Stimulated activated CD8-positive, alpha-beta memory T cell treated with anti-CD3 and anti-CD28 coated beads, Interleukin-15, amount 100 ng/mL, for 24 hours (primary cell): ENCODE measurements at regions not wholly inside any gene's neighbourhood (a gene's known extent, or its start where the extent isn't known, plus 50 kb on each side); places are given as distances from the start of the nearest gene placed in this dataset.

Experiments used
- DNase-seq: peaks from one replicate; pipeline ENCODE4 v3.0.0-alpha.2; 2020; ENCODE audit warnings: low read depth

DNA sequence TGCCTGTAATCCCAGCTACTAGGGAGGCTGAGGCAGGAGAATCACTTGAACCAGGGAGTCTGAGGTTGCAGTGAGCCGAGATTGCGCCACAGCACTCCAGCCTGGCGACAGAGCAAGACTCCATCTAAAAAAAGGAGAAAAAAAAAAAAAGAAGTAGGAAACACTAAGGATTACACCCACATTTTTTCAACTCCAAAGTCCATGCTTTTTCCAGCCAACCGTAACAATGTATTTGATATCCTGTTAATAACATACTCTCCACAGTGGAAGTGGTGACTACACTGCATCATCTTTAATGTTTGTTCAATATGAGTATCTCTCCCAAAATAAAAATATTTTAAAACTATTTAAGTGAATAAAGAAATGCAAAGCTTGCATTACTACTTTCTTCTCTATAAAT is 481.6 kb upstream of the ACVR2A start:
- DNase-seq: no peak

DNA sequence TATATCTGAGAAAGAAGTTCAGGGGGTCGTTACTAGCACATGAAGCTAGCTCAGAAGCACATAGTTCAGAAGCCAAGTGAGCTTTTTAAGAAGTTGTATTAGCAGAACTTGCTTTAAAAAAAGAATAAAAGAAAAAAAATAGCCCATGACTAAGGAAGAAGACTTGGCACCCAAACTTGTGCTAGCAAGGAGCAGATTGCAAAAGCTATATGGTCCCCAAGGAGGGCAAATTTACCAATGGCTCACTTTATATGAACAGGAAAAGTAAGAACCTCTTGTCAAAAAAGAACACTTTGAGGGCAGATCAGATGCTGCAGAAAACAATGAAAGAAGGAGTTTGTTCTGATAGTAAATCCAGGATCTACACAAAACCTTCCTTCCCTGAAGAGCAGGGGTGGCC is 486.5 kb upstream of the ACVR2A start:
- DNase-seq: no peak

DNA sequence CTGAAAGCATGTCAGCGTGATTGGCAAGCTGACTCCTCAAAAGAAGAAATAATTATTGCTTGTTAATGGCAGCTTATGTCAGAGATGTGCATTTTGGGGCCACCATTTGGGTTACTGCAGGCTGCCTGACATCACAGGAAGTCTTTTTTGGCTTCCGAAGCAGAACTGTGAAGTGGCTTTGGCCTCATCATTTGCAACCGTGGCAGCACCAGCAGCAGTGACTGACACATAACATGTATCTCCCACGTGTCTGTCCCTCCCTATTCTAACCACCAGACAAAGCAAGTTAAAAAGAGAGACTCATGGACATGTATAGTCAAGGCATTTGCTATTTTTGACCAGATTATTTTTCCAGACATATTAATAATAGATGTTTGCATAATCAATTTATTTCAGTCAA is 488.7 kb upstream of the ACVR2A start:
- DNase-seq: no peak

DNA sequence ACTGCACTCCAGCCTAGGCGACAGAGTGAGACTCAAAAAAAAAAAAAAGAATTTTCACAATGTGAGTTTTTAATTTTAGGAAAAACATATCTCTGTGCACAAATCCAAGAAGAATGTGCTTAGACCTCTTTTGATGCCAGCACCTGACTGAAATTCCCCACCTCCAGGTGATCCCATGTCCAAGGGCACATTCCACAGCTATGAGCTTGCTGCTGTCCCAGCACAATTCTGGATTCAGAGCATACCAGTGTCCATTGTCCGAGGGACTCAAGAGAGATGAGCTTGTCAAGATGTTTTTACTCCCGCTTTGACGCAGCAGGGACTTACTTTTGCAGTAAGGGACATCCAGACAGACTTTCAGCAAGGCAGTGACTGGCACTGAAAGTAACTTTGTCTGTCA is 489.1 kb upstream of the ACVR2A start:
- DNase-seq: no peak

DNA sequence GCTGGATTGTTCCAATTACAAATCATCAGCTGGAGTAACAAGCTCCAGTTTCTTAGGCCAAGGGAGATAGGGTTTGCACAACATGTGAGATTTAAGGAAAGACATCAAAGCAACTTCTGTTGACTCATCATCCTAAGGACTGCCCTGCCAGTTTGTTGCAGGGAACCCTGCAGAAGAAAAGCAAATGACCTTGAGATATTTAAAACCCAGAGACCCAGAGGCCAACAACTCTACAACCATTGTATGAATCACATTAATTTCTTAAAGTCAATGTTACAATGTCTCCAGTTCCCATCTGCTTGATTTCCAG is 491.8 kb upstream of the ACVR2A start:
- no peak for DNase-seq

DNA sequence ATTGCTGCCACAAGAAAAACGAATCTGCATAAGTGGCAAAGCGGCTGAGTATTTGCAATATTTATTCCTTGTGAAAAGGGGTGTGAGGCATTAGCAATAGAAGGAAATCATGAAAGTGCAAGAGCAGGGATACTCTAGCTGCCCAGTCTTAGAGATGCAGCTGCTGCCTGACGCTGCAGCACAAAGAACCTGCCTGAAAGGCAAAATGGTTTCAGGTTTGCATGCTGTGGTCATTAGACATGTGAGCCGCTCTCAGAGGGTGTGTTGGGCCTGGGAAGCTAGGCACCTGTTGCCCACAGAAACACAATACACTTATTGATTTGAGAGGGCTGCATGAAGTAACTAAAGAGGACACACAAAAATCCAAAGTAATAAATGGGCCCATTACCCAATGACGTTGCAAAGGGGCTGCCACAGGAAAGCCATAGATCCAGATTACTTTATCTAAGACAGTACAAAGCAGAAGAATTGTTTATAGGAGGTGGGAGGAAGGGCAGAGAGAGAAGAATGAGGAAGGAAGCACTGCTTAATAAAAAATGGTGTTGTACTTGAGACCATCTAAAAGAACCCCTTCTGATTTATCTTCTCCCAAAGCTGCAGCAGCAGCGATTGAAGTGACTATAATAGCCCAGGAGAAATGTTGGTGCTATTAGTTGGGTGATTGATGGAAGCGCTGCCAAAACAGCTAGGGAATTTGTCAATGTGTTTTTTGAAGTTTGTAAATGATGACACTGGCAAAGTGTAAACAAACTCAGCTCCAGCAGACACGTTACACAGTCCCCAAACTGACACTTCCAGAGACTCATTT is 492.4 kb upstream of the ACVR2A start:
- no peak for DNase-seq

DNA sequence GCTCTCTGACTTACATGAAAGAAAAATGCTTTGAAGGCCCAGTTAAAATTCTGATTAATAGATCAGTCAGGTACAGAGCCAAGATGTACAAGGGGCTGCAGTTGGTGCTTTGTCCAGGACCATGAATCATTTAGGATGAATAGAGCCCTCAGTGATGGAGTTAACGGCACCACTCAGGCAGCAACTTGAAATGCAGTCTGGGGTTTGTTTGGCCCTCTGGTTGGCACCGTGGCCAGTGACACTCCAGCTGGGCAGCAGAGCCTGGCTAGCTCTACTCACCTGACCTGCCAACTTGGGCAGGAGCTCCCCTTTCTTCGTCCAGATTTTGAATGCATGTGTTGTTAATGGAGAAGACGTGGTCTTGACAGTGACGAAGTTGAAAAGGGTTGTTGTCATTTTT is 493.0 kb upstream of the ACVR2A start:
- no peak for DNase-seq

DNA sequence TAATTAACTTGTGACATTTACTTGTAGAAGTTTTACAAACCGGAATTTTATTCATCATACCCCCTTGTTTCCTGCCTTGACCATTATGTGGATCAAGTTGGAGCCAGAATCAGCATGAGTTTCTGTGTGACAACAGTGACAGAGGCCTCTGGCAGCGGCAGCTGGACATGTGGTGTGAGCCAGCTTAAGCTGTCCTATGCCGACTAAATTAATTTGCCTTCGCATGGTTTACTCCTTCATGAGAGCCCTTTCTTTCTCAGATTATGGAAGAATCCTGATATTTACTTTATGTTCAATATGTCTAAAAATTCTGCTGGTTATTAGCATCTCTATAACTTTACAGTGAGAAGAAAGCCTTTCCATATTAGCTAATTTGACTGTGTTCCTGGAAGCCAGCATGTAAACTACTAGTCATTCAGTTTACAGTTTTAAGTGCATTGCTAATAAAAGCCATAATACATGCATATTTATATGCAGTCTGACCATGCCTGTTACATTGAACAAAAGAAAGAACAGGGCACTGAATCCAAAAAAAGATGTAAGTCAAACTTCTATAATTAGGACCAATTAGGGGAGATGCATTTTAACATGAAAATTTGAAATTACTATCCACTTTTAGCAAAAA is 495.8 kb upstream of the ACVR2A start:
- DNase-seq: no peak

DNA sequence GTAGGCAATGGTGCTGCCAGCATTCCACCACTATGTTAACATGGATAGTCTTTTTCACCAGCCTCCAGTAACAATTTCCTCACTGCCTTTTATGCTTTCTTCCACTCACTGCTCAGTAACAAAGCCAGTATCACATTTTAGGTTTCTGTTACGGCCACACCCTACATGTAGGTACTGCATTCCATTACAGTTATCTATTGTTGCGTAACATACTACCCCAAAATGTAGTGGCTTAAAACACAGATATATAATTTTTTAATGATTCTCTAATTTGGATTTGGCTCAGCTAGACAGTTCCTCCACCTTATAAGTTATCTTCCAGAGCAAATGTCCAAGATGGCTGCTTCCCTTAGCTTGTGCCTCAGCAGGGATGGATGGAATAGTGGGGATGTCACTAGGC is 498.7 kb upstream of the ACVR2A start:
- DNase-seq: no peak

DNA sequence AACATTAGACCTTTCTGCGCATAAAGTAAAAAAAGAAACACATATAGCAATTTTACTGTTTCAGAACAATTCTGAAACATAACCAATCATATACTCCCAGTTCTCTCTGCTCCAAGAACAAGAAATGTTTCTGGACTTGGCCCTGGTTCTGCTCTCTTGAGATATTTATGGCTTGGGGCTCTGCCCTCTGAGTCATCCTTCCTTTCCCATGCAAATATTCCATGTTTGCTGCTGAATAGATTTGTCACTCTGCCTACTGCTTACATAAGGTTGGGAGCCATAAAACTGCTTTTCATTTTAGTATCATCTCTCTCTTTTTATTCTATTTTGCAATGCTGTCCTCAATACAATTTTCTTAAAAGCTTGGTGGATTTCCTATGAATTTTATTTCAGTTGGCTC is 499.6 kb upstream of the ACVR2A start:
- no peak for DNase-seq

DNA sequence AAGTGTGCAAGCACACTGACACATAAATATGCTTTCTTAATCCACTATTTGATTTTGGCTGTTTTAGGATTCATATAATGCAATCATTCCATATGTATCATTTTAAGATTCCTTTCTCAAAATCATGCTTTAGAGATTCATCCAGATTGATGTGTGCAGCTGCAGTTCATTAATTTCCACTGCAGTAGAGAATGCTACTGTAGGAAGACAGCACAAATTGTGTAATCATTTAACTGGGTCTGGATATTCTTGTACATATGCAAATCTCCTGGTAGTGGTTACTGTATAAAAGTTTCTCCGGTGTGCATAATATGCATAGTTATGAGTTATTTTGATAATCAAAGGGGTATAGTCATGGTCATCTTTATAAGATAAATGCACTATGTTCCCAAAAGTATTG is 502.5 kb upstream of the ACVR2A start:
- no peak for DNase-seq

DNA sequence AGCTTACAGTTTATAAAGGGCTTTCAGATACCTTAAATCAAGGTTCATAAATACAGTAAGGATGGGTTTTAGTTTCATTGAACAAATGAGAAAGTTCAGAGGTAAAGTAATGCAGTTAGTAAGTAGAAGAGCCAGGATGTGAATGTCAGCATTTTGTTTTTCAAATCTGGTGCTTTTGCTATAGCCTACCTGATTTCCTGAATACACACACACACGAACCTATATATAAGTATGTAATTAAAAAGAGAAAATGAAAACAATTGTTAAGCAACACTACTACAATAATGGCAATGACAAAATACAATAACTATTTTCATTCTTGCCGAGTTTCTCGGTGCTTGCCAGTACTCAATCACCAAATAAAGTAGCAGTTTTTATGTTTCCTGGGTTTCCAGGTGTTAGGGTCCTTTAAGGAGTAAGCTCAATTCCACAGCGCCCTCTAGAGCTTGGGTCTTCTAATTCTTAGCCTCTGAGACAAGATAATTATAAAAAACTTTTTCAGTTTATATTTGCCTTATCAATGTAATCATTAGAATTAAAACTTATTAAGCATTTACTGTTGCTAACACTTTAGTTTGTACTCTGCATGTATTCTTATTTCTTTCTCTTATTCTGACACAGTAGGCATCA is 512.9 kb upstream of the ACVR2A start:
- peak; percentile 2 for DNase-seq

DNA sequence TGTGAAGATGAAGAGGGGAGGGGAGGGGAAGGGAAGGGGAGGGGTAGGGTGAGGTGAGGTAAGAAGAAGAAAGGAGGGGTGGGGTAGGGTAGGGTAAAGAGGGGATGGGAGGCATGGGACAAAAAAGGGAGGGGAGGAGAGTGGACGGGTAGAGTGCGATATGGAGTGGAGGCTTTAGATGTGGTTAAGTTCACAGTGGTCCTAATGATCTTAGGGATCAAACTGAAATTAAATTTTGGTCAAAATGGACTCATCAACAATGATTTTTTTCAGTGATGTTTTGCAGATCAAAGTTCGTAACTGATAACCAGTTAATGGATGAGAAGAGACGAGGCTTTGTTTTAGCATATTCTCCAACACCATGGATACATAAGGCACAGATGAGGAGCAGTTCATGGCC is 513.9 kb upstream of the ACVR2A start:
- DNase-seq: no peak

DNA sequence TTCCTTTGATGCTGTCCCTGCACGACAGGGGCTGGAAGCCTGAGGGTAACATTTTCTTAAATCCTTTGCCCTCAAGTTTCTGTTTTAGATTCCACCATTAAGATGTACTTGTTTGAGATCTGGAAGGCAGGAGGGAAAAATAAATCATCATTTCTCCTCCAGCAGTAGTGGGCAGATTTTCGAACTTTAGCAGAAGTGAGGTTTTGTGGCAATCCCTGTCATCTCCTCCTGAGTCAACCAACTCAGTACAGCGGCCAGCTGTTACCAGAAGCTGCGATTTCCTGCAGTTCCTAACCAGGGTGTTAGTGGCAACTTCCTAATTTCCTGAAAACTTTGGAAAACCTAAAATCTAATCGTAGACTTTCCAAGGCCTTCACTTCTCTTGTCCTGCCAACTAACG is 517.2 kb upstream of the ACVR2A start:
- no peak for DNase-seq

DNA sequence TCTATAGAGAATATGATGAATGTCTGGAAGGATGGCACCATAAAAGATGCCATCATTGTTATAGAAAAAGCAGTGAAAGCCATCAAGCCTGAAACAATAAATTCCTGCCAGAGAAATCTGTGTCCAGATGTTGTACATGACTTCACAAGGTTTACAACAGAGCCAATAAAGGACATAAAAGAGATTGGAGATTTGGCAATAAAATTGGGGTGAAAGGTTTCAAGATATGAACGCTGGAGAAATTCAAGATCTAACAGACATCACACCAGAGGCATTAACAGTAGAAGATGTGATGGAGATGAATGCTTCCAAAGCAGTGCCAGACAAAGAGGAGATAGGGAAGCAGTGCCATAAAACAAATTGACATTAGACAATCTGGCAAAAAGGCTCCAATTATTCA is 518.8 kb upstream of the ACVR2A start:
- DNase-seq: no peak

DNA sequence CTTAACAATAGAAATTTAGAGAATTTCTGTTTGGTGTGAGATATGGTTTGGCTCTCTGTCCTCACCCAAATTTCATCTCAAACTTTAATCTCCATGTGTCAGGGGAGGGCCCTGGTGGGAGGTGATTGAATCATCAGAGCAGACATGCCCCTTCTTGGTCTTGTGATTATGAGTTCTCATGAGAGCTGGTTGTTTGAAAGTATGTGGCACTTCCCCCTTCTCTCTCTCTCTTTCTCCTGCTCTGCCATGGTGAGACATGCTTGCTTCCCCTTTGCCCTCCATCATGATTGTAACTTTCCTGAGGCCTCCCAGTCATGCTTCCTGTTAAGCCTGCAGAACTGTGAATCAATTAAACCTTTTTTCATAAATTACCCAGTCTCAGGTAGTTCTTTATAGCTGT is 524.7 kb upstream of the ACVR2A start:
- no peak for DNase-seq

DNA sequence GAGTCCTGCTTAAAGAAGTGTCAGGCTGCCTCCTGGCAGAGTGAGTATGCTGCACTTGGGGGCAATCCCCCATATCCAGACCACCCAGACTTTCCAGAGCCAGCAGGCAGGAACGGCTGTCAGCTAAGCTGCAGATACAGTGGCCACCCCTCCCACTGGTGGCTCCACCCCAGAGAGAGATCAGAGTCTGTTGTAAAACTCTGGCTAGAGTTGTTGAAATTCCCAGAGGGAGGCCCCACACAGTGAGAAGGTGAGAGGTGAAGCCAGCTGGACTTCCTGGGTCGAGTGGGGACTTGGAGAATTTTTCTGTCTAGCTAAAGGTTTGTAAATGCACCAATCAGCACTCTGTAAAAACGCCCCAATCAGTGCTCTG is 533.8 kb upstream of the ACVR2A start:
- no peak for DNase-seq

DNA sequence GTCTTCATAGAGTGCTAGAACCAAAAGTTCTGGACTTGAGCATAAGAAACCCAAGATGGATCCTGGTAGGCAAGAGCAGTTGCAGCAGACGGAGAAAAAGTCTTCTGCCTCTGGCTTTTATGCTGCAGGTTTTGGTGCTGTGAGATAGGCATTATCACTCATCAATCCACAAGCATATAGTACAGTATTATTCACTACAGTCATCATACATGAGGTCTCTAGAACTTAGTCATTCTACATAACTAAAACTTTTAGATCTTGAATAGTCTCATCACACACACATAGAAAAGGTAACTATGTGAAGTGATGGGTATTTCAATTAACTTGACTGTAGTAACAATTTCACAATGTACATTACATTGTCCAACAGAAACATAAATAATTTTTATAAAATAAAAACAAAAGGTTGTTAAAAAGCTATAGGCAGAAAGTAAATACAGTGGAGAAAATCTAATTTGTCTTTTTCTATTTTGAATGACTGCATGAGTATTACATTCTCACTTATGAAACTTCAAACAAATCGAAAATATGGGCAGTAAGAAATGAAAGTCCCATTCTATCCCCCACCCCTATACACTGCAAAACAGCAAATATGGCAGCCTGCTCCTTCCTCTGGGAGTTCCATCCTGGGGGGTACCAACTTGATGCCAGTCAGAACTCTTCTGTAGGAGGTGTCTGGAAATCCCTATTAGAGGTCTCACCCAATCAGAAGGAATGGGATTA is 534.3 kb upstream of the ACVR2A start:
- no peak for DNase-seq

DNA sequence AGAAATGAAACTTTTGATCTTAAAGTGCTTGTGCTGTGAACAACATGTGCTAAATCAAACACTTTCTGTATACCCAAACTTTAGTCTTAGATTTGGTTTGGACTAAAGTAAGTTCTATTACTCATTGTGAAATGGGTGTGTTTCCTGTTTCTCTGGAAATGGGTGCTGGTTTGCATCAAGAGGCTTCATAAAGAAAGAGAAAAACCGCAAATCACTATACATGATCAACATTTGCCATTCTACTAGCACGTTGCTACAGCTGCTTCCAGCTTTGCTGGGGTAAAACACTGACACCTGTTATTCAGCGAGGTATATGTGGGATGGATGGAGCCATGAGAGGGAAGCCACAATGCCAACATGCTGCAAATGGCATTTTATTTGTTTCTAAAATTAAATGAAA is 547.0 kb upstream of the ACVR2A start:
- DNase-seq: peak; percentile 1

DNA sequence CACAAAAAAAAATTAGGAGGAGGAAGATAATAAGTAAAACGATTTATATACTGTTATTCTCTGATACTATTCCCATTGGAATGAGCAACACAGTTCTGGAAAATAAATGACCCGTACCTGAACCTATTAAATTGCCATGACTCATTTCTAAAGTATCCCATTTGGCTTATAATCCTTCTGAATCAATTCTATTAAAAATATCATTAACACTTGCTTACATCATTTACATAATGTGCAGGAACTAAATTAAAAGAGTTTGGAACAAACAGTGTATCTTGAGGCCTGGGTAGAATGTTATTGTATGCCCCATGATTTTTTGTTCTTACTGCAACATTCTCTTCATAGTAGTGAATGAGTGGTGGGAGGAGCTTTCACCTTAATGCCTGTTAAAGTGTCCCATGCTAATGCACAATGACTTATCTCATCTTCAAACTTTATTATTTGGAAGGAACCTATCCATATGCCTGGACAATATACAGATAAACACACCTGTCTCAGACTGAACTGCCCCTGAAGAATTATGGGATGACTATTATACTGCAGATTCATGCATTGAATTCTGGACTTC is 549.9 kb upstream of the ACVR2A start:
- no peak for DNase-seq

DNA sequence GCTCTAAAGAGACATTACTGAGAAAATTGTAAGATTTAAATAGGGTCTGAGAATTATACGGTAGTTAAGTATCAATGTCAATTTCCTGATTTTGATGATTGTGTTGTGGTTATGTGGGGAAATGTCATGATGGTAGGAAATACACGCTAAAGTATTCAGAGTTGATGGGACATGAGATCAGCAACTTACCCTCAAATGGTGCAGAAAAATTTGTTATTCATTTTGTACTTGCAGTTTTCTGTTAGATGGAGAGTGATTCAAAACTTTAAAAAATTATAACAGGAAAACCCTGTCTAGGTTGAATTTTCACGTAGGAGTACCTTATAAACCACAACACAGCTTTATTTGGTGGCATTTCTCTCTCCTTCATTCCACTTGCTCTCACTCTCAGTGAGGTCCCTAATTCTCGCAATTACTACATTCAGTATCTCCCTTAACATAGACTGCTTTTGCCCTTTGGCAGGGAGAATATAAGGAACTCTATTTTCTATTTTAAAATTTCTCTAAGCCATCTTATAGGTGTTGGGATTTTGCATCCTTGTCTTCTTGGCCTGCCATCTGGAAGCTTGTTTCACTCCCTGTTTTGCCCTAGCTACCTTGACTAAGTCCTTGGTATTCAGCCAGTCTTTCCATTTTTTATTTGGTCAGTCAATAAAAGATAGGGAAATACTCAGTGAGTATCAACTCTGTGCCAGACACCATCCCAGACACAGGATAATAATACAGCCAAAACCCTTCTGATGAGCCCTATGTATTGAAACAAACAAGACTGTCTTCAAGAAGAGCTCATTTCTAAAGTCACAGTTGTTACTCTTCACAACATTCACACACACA is 550.6 kb upstream of the ACVR2A start:
- DNase-seq: no peak

DNA sequence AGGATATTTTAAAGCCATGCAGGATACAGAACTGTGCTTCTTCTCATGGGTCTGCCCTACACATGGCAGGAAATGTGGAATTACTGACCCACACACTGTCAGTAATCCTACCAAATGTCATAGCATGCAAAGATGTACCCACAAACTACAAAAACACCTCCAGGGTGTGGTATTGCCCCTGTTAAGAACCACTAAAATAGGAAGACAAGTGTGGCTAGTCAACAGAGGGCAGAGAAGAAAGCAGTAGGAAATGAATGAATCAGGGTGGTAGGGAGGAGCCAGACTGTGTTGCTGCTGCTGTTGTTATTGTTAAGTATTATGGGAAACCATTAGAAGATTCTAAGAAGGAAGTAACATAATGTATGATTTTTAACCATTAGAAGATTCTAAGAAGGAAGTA is 556.7 kb upstream of the ACVR2A start:
- DNase-seq: no peak
